ENCODE measurements at regions not wholly inside any gene's neighbourhood (a gene's known extent, or its start where the extent isn't known, plus 50 kb on each side); places are given as distances from the start of the nearest gene placed in this dataset.
A peak's percentile ranks its signal among the peaks of the same experiment; 100 is the strongest.

DNA sequence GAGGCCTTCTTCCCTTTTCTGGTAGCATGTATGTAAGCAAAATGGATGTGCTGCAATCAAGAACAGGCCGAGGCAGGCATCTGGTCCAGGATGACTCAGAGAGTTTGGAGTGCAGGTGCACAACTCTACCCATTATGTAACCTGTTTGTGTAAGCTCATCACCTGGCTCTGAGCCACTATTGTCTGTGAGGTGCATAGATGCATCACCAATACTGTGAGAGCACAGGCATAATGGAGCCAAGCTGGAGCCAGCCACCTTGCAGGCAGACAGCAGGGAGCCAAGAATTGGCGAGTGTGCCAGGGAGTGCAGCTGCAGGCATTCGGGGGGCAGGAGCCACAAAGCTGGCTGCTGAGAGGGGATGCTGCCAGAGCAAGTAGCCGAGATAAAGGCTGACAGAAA, 549.9 kb upstream of the RGS18 start:
- no peak for DNase-seq

DNA sequence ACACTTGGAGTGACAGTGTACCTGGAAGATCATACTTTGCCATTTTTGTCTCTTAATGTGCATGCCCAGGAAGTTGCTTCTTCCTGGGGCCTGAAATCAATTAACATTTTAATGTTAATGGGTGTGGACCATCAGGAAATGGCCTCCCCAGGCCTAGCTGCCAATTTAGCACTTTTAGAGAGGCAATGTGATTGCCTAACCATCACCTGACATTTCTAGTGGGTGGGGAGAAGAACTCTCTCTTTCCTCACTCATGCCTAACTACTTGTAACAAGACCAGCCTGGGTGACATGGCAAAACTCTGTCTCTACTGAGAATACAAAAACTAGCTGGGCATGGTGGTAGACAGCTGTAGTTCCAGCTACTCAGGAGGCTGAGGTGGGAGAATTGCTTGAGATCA, 549.0 kb upstream of the RGS18 start:
- DNase-seq: no peak

DNA sequence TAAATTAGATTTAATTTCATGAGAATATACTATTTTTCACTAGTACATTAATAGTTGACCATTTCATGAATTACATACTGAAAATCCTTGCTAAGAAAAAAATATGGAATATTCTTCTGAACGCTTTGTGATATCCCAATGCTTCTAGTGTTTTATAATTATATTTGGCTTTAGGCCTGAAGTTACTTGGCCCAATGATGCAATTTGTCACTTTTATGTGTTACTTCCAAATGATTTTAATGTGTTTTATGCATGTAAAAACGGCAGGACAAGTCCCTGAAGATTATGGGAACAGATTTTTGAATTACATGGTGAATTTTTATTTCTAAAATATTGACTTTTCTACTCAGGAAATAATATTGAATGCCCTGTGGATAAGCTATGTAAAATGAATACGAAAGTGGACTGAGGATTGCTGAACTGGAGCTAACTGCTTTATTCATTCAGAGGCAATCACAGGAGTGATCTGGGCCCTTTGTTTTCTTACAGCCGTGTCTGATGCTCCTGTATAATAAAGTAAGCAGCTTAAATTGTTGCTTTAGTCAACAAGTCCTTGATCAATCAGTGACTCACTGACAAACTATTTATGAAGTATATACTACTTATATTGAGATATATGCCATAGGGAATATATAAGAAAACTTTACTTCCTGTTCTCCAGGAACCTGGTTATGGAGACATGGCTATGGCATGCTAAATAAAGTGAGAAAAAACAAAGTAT, 543.0 kb upstream of the RGS18 start:
- DNase-seq: no peak

DNA sequence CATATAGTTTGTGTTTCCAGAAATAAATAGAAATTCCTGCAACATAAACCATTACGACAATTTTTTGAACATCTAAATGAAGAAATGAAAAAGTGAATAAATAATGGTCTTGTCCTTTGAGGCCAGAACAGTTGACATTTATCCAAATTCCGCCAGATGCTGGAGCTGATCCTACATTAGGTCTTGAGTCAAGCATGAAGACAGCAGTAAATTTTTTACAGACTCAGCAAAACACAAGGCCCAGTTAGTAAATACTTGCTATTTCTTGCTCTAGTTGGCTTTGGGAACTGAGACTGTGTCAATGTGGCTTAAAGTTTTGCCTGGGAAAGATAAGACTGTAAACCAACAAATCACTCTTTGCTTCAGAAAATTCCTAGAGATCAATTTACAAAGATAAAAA, 540.1 kb upstream of the RGS18 start:
- DNase-seq: no peak

DNA sequence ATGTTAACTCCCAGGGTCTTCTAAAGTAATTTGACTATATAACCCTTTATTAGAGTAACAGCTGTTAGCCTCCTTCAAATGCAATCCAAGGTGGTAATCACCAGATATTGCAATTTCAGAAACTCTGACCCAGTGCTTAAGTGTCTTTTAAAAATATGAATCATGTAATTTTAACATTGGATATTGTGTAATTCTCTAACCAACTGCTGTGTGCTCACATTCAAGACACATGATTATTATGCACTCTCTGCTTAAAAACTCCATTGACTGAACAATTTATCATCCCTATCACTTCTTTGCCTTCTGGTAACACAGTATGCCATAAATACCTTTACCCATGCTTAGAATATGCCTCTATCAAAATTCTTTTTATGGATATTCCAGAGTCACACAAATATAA, 537.4 kb upstream of the RGS18 start:
- DNase-seq: no peak

DNA sequence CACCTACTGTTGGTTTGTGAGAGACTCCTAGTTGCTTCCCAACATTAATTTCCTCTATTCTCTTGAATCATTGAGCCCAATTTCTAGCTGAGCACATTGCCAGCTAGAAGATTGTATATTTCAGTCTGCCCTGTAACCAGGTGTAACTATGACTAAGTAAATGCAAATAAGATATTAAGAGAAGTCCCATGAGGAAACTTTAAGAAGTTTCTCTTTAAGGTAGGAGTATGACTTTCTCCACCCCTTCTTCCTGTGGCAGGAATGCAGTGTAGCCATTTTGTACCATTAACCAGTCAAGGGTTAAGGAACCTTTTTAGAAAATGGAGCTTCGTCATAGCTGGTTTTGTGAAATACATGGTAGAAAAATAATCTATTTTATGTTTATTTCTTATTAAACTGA, 534.2 kb upstream of the RGS18 start:
- no peak for DNase-seq

DNA sequence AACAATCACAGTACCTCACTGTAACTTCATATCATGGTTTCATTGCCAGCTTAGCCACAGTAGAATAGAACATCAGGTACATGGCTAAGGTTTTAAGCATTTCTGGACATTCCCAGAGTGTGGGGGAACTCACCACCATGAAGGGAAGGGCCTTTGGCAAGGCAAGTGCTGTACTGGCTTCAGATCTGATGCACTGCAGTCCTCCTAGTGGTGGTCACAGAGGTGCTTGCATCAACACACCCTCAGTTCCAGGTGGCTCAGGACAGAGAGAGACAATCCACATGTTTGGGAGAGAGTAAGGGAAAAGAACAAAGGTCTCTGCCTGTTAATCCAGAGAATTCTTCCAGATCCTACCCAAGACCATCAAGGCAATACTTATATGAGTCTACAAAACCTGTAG, 528.4 kb upstream of the RGS18 start:
- DNase-seq: no peak

DNA sequence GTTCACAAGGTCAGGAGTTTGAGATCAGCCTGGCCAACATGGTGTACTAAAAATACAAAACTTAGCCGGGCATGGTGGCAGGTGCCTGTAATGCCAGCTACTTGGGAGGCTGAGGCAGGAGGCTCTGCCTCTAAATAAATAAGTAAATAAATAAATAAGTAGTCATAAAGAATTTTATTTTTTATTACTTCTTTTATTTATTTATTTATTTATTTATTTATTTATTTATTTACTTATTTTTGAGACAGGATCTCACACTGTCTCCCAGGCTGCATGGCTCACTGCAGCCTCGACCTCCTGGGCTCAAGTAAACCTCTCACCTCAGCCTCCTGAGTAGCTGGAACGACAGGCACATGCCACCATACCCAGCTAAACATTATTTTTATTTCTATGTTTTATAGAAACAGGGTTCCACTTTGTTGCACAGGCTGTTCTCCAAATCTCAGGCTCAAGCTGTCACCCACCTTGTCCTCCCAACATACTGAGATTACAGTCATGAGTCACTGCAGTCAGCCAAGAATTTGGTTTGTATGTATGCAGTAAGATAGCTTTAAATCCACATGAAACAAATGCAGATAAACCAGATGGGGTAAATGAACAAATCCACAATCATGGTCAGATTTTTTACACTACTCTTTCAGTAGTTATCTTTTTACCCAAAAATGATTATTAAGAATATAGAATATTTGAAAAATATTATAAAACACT, 523.3 kb upstream of the RGS18 start:
- DNase-seq: no peak

DNA sequence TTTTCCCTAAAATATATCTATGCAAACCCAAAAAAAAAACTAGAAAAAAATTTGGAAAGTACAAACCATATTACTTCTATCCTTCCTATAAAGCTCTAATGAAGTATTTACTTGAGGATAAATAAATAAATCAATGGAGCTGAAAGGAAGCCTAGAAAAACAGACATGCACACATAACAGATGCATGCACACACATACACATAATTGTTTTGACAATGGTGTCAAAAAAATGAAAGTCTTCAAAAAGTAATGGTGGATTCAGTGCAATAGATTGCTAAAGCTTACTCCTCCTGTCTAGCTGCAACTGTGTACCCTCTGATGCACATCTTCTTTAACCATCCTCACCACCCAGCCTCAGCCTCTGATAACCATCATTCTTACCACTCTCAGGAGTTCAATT, 521.9 kb upstream of the RGS18 start:
- no peak for DNase-seq

DNA sequence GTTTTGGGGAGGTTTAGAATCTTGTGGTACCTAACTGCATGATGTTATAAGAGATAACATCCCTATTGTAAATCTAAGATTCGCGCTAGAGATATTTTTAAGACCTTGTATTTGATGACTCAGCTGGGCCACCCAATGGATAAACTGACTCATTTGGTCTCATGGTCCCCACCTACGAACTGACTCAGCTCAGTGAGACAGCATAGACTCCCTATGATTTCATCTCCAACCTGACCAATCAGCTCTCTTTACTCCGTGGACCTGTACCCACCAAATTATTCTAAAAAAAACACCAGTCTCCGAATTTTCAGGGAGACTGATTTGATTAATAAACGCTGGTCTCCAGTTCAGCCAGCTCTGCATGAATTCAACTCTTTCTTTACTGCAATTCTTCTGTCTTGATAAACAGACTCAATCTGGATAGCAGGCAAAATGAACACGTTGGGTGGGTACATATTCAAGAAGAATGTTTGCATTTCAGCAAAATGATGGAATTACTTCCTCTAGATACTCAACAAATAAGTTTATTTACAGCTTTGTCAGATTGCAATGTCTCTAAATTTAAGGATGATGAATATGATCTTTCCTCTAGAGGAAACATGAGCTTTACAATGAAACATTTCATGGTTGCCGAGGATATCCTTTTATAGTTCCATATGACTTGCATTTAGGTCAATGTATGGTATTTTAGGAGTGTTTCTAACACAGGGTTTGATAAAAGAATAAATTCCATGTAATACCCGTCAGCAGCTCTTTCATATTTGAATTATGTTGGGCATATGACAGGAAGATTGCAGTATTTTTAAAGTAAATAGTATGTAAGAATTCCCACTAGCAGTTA, 516.6 kb upstream of the RGS18 start:
- DNase-seq: no peak

DNA sequence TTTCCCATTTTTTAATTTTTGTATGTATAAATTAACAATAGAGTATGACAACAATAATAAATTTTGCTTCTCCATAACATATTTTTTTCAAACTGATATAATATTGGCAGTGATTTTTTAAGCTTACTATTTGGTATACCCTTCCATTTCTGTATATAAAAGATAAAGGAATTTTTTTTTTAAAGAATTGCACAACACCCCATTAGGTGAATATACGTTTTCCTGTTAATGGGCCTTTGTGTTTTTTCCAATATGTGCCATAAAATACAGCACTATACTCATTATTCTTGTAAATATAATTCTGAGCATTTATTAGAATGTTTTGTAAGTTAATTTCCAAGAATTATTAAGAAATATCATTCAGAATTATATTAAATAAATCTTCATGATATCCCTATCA, 515.2 kb upstream of the RGS18 start:
- DNase-seq: no peak

DNA sequence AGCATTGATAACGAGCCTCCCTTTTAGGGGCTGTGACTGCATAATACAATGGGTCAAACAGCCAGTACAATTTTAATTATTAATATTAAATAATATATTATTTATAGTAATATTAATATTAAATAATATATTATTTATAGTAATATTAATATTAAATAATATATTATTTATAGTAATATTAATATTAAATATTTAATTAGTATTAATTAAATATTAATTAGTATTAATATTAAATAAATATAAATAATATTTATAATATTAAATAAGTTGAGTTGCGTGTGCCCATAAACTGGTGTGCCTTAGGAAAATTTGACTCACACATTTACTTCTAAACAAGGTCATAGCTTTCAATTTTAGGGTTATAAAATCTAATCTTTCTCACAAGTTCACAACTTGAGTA, 509.3 kb upstream of the RGS18 start:
- DNase-seq: no peak

DNA sequence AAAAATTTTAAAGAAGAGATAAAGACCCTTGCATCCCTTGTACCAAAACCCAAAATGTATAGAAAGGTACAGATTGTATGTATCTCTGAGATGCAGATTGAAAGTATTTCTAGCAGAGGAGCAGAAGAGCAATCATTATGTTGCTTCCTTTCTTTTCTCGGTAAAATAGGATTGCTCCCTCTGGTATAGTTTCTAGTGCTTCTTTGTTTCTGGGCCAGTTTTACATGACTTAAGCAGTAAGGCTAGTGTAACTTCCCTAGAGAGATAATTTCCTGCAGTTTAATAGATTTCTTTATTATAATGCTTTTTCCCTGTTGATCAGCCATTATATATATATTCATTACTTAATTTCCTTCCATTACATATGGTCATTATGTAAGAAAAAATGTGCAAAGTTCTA, 496.2 kb upstream of the RGS18 start:
- no peak for DNase-seq

DNA sequence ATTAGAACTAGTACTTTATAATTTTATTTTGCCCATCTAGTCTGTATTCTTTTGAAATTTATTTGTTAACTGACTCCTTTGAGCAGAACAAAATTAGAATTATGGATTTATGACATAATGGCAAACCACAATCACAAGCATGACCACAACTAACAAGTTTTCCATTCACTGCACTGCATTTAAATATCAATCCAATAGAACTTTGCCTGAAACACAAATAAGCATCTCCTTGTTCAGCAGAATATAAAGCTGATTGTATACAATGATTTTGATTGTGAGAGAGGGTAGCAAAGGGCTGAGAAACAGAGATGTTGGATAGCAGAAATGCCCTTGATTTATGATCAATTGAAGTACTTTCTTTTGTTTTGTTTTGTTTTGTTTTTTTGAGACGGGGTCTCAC, 495.5 kb upstream of the RGS18 start:
- no peak for DNase-seq

DNA sequence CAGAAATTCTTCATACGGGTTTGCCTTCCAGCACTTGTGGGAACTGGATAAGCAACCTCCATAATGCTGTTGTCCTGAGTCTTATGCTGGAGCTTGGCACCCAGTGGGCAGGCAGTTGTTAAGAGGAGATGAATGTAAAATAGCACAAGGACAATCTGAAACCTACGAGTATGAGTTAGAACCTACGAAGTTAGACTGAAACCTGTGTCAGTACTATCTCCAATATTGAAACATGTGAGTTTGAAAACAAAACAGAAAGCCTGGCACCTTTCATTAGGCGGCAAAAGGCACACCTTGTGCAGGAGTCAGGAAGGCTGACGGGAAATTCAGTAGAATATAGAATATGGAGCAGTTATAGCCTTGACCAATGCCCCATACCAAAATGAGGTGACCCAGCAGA, 489.7 kb upstream of the RGS18 start:
- no peak for DNase-seq

DNA sequence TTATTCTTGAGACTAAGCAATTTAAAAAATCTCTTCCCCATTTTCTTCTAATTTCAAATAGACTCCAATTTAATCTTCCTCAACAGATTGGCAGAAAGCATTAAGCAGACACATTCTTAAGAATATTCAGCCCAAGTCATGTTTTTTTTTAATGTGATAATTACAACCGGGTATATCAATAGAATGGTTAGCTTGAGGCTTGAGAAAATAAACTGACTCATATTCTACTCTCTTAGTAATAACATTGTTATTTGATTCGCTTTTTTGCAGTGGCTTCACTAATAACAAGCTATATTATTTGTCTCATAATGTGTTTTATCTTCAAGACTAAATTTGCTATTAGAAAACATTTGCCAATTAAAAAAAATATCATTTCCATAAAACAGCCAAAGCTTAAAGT, 488.6 kb upstream of the RGS18 start:
- DNase-seq: no peak

DNA sequence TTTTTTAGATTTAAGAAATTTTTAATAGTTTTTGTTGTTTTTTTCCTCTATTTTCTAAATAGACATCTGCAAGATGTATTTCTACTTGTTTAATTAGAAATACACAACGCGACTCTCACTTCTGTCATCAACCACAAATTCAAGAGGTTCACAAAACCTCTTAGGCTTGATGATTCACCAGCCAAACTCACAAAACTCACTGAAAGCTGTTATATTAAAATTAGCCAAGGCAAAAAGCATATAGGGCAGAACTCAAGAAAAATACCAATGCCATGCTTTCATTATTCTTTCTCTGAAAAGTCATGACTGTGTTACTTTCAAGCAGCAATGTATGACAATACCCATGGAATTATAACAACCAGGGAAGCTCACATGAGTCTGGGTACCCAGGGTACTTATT, 487.0 kb upstream of the RGS18 start:
- DNase-seq: no peak

DNA sequence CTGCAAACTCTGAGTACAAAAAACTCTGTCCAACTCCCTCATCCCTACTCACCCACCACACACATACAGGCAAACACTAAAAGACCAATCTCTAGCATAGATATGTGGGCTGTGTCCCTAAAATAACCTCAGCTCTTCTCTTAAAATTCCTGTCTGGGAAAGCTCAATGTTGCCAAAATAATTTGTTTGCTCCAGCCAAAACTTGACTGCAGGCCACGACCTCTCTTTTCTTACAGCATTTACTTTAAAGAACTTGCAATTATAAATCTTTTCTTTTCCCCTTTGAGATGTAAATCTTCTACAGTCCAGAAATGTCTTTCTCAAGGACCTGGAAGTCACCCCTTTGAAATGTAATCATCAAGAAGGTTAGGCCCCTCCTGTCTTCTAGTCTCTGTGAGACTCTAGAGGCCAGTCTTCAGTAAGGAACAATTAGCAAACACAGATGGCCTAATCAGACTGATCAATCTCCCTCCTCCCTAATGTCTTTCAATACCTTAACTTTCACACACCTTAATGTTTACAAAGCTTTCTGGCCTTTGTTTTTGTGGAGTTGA, 483.6 kb upstream of the RGS18 start:
- no peak for DNase-seq

DNA sequence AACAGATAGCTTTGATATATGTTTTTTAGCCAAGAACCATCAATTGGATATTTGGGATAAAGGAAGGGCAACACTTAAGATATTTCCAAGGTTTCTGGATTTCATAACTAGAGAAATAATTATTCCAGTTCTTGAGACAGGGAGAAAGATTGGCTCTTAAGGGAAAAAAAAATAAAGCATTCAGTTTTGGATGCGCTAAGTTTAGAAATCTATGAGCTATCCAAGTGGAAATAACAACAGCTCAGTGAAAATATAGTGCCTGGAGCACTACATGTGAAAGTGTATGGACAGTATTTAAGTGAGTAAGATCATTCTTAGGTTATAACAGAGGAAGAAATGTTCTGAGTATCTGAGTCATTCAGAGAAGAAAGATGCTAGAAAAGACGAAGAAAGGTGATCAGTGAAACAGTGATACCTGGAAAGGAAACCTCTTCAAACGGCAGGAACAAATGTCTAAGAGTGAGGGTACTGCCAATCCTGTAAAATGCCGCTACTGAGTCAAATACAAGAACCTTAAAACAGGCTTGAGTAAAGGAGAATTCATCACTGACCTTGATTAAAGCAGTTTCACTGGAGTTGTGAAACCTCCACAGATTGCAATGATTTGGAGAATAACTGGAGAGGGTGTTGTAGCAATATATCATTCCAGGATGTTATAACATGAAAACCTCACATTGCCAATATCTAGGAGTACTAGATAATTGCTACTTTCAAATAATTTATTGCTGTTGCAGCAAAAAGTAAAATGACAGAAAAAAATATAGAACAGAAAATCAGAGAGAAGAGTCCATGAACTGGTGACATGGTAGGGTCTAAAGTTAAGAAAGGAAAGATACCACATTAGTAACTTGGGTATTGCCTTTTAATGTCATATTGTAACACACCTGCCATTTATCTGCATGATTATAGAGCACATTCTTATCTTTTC, 482.1 kb upstream of the RGS18 start:
- DNase-seq: peak in 1 of 5 experiments; percentile 1

DNA sequence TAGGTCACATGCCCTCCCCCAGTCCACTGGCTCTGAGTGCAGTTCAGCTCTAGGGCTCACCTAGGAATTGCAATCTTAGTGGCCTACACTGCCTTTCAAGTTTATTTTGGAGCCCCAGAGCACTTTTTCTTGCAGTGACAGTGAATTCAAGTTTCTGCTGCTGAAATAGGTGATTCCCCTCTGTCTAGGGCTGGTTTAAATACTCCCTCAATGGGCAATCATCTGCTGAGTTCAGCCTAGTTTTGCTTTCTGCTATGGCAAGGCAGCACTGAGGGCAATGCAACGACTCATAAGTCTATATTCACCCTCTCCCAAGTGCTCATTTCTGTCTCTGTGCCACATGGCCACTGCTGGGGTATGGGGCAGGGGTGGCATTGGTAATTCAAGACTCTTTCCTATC, 472.6 kb upstream of the RGS18 start:
- no peak for DNase-seq

DNA sequence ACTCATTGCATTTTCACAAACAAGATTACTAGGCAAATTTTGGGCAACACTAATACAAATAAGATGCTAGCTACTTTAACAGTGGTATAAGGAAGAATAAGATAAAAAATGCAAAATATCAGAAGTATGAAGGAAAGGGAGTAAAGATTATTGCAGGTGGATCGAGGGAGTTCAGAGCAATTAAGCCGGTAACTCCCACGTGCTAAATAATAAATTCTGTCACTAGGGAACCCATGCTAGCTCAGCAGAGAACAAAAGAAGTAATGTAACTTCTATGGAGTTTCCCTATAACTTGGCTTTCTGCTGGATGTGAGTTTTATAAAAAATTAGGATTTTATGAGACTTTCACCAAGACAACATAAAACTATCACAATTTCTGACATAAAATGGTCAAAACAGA, 470.5 kb upstream of the RGS18 start:
- DNase-seq: no peak

DNA sequence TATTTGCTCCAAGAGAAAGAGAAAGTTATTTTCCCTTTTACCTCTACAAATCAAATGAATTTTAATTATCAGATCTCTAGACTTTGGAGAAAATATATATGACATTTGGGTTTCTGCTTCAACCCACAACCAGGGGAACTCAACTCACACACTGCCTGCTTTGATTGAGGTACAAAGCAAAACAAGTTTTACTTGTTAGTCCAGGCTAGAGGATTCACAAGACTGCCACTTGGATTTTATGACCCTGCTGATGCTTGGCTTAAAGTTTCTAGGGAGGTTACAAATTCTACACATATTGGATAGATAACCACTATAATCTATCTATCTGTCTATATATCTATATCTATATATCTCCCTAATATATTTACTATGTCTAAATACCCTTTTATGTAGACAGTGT, 467.3 kb upstream of the RGS18 start:
- no peak for DNase-seq
